ENCODE measurements at regions not wholly inside any gene's neighbourhood (a gene's known extent, or its start where the extent isn't known, plus 50 kb on each side); places are given as distances from the start of the nearest gene placed in this dataset.

GRCh38 chr2:217309056-217309455, 449.2 kb upstream of the TNP1 start:
- Histone ChIP-seq H3K27ac (ENCODE audit: low read depth, low read length) (no peak overlapping the region), H3K4me3 (ENCODE audit: low read depth, low read length) (no peak overlapping the region), H3K27me3 (ENCODE audit: control insufficient read depth, insufficient read depth, low read length) (no peaks in the 10 kb centered on the region), H3K9me3 (ENCODE audit: control insufficient read depth, insufficient read depth, low read length) (no peaks in the 10 kb centered on the region), H3K36me3 (ENCODE audit: control insufficient read depth, insufficient read depth, low read length) (no peaks in the 10 kb centered on the region), H3K4me1 (ENCODE audit: control insufficient read depth, insufficient read depth, low read length) (no peaks in the 10 kb centered on the region)
- no peak for DNase-seq (ENCODE audit: low read depth in 4 of 6, low spot score in 6 of 6)
- 100% methylated on average over 3 of the region's 4 CpGs for WGBS (ENCODE audit: insufficient coverage)

GRCh38 chr2:217307023-217307422, 447.2 kb upstream of the TNP1 start:
- Histone ChIP-seq H3K4me3 (ENCODE audit: low read depth, low read length) (no peak overlapping the region), H3K9me3 (ENCODE audit: control insufficient read depth, insufficient read depth, low read length) (no peaks in the 10 kb centered on the region), H3K27ac (ENCODE audit: low read depth, low read length) (no peak overlapping the region), H3K36me3 (ENCODE audit: control insufficient read depth, insufficient read depth, low read length) (no peaks in the 10 kb centered on the region), H3K4me1 (ENCODE audit: control insufficient read depth, insufficient read depth, low read length) (no peaks in the 10 kb centered on the region), H3K27me3 (ENCODE audit: control insufficient read depth, insufficient read depth, low read length) (no peaks in the 10 kb centered on the region)
- DNase-seq (ENCODE audit: low read depth in 4 of 6, low spot score in 6 of 6): no peak
- 67% methylated on average over 4 of the region's 4 CpGs for WGBS (ENCODE audit: insufficient coverage)

GRCh38 chr2:217305882-217306281, 446.0 kb upstream of the TNP1 start:
- H3K27me3 ChIP-seq (ENCODE audit: control insufficient read depth, insufficient read depth, low read length): no peaks in the 10 kb centered on the region
- H3K4me1 ChIP-seq (ENCODE audit: control insufficient read depth, insufficient read depth, low read length): no peaks in the 10 kb centered on the region
- no peaks in the 10 kb centered on the region for H3K9me3 ChIP-seq (ENCODE audit: control insufficient read depth, insufficient read depth, low read length)
- no peaks in the 10 kb centered on the region for H3K36me3 ChIP-seq (ENCODE audit: control insufficient read depth, insufficient read depth, low read length)
- no peak for DNase-seq (ENCODE audit: low read depth in 4 of 6, low spot score in 6 of 6)
- WGBS (ENCODE audit: insufficient coverage): 100% methylated on average over 1 of the region's 3 CpGs
- no peak overlapping the region for H3K27ac ChIP-seq (ENCODE audit: low read depth, low read length)
- H3K4me3 ChIP-seq (ENCODE audit: low read depth, low read length): no peak overlapping the region

DNA sequence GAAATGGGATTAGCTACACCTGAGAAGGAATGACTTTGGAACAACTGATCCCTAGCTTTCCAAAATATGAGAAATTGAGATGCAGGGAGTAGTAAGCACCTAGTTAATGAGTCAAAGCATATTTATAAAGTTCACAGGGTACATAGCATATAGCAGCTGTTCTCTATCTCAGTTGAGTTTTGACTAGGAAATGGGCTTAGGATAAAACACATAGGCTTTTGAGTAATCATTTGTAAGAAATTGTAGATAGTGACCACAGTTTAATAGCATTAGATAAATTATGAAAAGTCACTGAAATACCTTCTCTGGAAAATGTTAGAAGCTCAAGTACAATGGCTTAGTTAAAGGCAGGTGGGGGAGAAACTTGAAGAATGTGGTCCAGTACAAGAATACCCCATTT, 444.7 kb upstream of the TNP1 start:
- Histone ChIP-seq H3K4me1 (ENCODE audit: control insufficient read depth, insufficient read depth, low read length) (no peaks in the 10 kb centered on the region), H3K27ac (ENCODE audit: low read depth, low read length) (no peak overlapping the region), H3K36me3 (ENCODE audit: control insufficient read depth, insufficient read depth, low read length) (no peaks in the 10 kb centered on the region), H3K4me3 (ENCODE audit: low read depth, low read length) (no peak overlapping the region), H3K27me3 (ENCODE audit: control insufficient read depth, insufficient read depth, low read length) (no peaks in the 10 kb centered on the region), H3K9me3 (ENCODE audit: control insufficient read depth, insufficient read depth, low read length) (no peaks in the 10 kb centered on the region)
- DNase-seq (ENCODE audit: low read depth in 4 of 6, low spot score in 6 of 6): no peak

DNA sequence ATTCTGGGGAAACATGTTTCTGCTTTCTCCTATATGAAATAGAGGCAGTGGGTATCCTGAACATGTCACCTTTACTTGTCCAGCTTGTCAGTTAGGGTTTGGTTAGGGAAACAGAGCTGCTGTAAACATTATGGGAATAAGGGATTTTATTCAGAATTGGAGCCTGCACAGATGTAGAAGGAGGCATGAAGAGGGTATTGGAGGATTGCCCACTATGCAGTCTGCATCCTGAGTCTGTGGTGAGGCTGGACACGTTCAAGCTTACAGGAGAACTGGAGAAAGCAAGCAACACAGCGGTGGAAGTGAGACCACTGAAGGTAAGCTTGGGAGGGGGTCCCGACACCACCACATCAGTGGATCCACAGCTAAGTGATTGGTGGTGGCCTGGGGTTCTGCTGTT, 443.0 kb upstream of the TNP1 start:
- no peak overlapping the region for H3K4me3 ChIP-seq (ENCODE audit: low read depth, low read length)
- no peaks in the 10 kb centered on the region for H3K36me3 ChIP-seq (ENCODE audit: control insufficient read depth, insufficient read depth, low read length)
- DNase-seq (ENCODE audit: low read depth in 4 of 6, low spot score in 6 of 6): no peak
- H3K4me1 ChIP-seq (ENCODE audit: control insufficient read depth, insufficient read depth, low read length): no peaks in the 10 kb centered on the region
- 90% methylated on average over 3 of the region's 3 CpGs for WGBS (ENCODE audit: insufficient coverage)
- no peaks in the 10 kb centered on the region for H3K27me3 ChIP-seq (ENCODE audit: control insufficient read depth, insufficient read depth, low read length)
- no peak overlapping the region for H3K27ac ChIP-seq (ENCODE audit: low read depth, low read length)
- no peaks in the 10 kb centered on the region for H3K9me3 ChIP-seq (ENCODE audit: control insufficient read depth, insufficient read depth, low read length)

DNA sequence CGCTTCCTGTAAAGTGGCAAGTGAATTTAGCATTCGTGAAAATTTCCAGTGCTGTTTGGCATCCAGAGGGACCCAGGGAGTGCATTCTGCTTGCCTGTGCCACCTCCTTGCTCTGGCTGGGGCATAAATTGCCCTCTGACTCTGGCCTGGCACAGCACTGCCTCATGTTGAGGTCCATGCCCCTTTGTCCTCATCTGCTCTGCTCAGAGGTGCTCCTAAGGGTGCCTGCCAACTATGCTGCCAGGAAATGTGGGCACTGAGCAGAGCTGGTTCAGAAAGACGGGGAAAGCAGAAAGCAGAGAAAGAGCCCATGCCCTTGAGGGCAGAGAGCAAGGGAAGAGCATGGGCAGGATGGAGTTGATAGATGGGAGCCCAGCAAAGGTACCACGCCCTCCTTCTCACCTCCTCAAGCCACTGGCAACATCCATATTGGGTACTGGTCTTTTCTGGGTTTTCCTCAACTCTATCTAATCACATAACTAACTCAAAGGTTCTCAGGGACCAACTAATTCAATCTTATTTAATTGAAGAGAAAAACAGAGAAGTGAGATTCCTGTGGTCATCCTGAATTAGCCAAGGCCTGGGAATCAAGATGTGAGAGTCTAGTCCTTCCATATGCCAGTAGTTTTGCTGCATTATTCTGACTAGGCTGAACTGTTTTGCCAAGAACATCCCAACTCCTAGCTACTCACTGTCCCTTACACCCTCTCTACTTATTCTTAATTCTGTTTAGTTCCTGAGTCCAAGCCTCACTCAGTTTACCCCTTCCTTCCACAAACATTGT, 441.5 kb upstream of the TNP1 start:
- H3K27me3 ChIP-seq (ENCODE audit: control insufficient read depth, insufficient read depth, low read length): no peaks in the 10 kb centered on the region
- WGBS (ENCODE audit: insufficient coverage): 85% methylated on average over 3 of the region's 4 CpGs
- H3K4me1 ChIP-seq (ENCODE audit: control insufficient read depth, insufficient read depth, low read length): no peaks in the 10 kb centered on the region
- no peak overlapping the region for H3K27ac ChIP-seq (ENCODE audit: low read depth, low read length)
- peaks cover 7% of the 10 kb centered on the region for H3K9me3 ChIP-seq (ENCODE audit: control insufficient read depth, insufficient read depth, low read length)
- H3K36me3 ChIP-seq (ENCODE audit: control insufficient read depth, insufficient read depth, low read length): no peaks in the 10 kb centered on the region
- DNase-seq (ENCODE audit: low read depth in 4 of 6, low spot score in 6 of 6): no peak
- no peak overlapping the region for H3K4me3 ChIP-seq (ENCODE audit: low read depth, low read length)

- WGBS (ENCODE audit: insufficient coverage): no CpG with 5 or more reads among the region's 1 CpG
Measured at GRCh38 chr2:217299590-217299989, 439.7 kb upstream of the TNP1 start.

GRCh38 chr2:217297096-217297495, 437.2 kb upstream of the TNP1 start:
- DNase-seq (ENCODE audit: low read depth in 4 of 6, low spot score in 6 of 6): no peak
- Histone ChIP-seq H3K9me3 (ENCODE audit: control insufficient read depth, insufficient read depth, low read length) (peaks cover 7% of the 10 kb centered on the region), H3K4me1 (ENCODE audit: control insufficient read depth, insufficient read depth, low read length) (no peaks in the 10 kb centered on the region), H3K4me3 (ENCODE audit: low read depth, low read length) (no peak overlapping the region), H3K36me3 (ENCODE audit: control insufficient read depth, insufficient read depth, low read length) (no peaks in the 10 kb centered on the region), H3K27ac (ENCODE audit: low read depth, low read length) (no peak overlapping the region), H3K27me3 (ENCODE audit: control insufficient read depth, insufficient read depth, low read length) (no peaks in the 10 kb centered on the region)
- WGBS (ENCODE audit: insufficient coverage): no CpG with 5 or more reads among the region's 2 CpGs

More at GRCh38 chr2:217299590-217299989, 439.7 kb upstream of the TNP1 start:
- peaks cover 7% of the 10 kb centered on the region for H3K9me3 ChIP-seq (ENCODE audit: control insufficient read depth, insufficient read depth, low read length)
- no peak overlapping the region for H3K27ac ChIP-seq (ENCODE audit: low read depth, low read length)
- no peaks in the 10 kb centered on the region for H3K4me1 ChIP-seq (ENCODE audit: control insufficient read depth, insufficient read depth, low read length)
- no peak for DNase-seq (ENCODE audit: low read depth in 4 of 6, low spot score in 6 of 6)
- H3K36me3 ChIP-seq (ENCODE audit: control insufficient read depth, insufficient read depth, low read length): no peaks in the 10 kb centered on the region
- H3K27me3 ChIP-seq (ENCODE audit: control insufficient read depth, insufficient read depth, low read length): no peaks in the 10 kb centered on the region
- no peak overlapping the region for H3K4me3 ChIP-seq (ENCODE audit: low read depth, low read length)

DNA sequence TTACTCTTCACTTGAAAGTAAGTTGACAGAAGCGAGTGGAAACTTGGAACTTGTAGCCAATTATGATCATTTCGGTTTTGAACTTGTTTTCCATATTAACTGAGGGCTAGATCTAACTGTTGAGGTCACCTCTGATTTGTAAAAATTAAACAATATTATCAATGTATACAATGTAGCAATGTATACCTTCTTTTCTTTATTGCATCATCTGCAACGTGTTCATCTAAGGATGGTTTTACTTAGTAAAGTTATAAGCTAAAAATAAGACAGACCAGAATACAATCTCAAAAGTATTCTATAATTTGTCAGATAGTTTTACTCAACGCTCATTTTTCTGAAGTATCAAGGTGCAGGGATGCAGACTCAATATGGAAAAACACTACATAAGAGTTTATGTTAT, 435.0 kb upstream of the TNP1 start:
- H3K4me3 ChIP-seq (ENCODE audit: low read depth, low read length): no peak overlapping the region
- no peaks in the 10 kb centered on the region for H3K27me3 ChIP-seq (ENCODE audit: control insufficient read depth, insufficient read depth, low read length)
- DNase-seq (ENCODE audit: low read depth in 4 of 6, low spot score in 6 of 6): no peak
- no peak overlapping the region for H3K27ac ChIP-seq (ENCODE audit: low read depth, low read length)
- no peaks in the 10 kb centered on the region for H3K4me1 ChIP-seq (ENCODE audit: control insufficient read depth, insufficient read depth, low read length)
- no CpG with 5 or more reads among the region's 4 CpGs for WGBS (ENCODE audit: insufficient coverage)
- peaks cover 7% of the 10 kb centered on the region for H3K9me3 ChIP-seq (ENCODE audit: control insufficient read depth, insufficient read depth, low read length)
- H3K36me3 ChIP-seq (ENCODE audit: control insufficient read depth, insufficient read depth, low read length): no peaks in the 10 kb centered on the region

DNA sequence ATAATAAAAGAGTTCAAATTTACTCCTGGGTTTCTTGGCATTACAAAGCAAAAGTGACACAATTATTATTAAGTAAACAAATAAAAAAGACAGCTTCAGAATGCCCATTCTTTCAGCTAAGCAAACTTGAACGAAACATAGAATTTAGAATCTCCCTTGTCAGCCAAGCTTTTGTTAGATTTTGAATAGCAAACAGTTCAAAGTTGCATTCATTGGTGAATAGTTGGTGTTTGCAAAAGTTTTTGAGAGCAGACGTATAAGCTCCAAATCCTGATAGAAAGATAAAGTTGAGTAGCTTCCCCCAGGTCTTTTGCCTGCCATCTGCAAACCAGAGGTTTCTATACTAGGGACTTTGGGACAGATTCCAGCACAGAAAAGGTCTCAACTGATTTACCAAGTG, 434.3 kb upstream of the TNP1 start:
- DNase-seq (ENCODE audit: low read depth in 4 of 6, low spot score in 6 of 6): no peak

More for the DNA sequence above, 434.3 kb upstream of the TNP1 start:
- H3K36me3 ChIP-seq (ENCODE audit: control insufficient read depth, insufficient read depth, low read length): no peaks in the 10 kb centered on the region
- H3K27ac ChIP-seq (ENCODE audit: low read depth, low read length): no peak overlapping the region
- peaks cover 3% of the 10 kb centered on the region for H3K4me1 ChIP-seq (ENCODE audit: control insufficient read depth, insufficient read depth, low read length)
- H3K4me3 ChIP-seq (ENCODE audit: low read depth, low read length): no peak overlapping the region
- WGBS (ENCODE audit: insufficient coverage): no CpG with 5 or more reads among the region's 2 CpGs
- H3K27me3 ChIP-seq (ENCODE audit: control insufficient read depth, insufficient read depth, low read length): no peaks in the 10 kb centered on the region
- peaks cover 7% of the 10 kb centered on the region for H3K9me3 ChIP-seq (ENCODE audit: control insufficient read depth, insufficient read depth, low read length)

Data from spinal cord (tissue), 9 donors.